HCT116 (cell line): ENCODE measurements at regions not wholly inside any gene's neighbourhood (a gene's known extent, or its start where the extent isn't known, plus 50 kb on each side); places are given as distances from the start of the nearest gene placed in this dataset.

Experiments used
- ATAC-seq: fragments of 200-7000 bp; cut with Tn5 transposase; 2 replicates; pipeline ENCODE4 v1.9.1; 2020; ENCODE audit warnings: mild to moderate bottlenecking, moderate library complexity
- BruUV-seq: library from RNA; stranded (reverse); fragments of 400-500 nt; replicated peaks from 2 replicates; lab custom pipeline; 2021; lab: Mats Ljungman, UMichigan
- CTCF ChIA-PET: fragments of 300-600 bp; sonication (Branson Sonifier 250); formaldehyde crosslinking; loops from one replicate; lab custom pipeline; 2021; ENCODE audit warnings: antibody characterized with exemption; lab: Charles Lee
- POLR2A ChIA-PET: fragments of 300-600, 350-600 bp; sonication (Branson Sonifier 250); formaldehyde crosslinking; loops from one replicate; lab custom pipeline; 2021; ENCODE audit warnings: antibody characterized with exemption; lab: Charles Lee
- RAD21 ChIA-PET, 2 experiments: fragments of 300-600 bp; sonication (Branson Sonifier 250); formaldehyde crosslinking; loops; one replicate each; lab custom pipeline; 2023; ENCODE audit warnings: low total read pairs in 2 of 2; ENCODE audit not compliant: uncharacterized antibody in 2 of 2, unreplicated experiment in 2 of 2, low non-redundant PET in 1 of 2; lab: Charles Lee
- DNase-seq: peaks from one replicate; pipeline ENCODE4 v3.0.0-alpha.2; 2010; ENCODE audit warnings: low read depth, low spot score
- H2AFZ ChIP-seq: fragments of 200-600 bp; shearing (Covaris generic), sonication (generic); 2 replicates; pipeline ENCODE4 v1.6.1; 2017; ENCODE audit warnings: low read depth, mixed run types, mixed read lengths, antibody characterized with exemption, low read length; ENCODE audit not compliant: poor library complexity, severe bottlenecking
- H3K27ac ChIP-seq: 2 replicates; pipeline ENCODE4 v1.5.1; 2012; ENCODE audit warnings: low read depth, low read length
- H3K27me3 ChIP-seq: fragments of 200-600 bp; sonication (generic); 2 replicates; pipeline ENCODE4 v1.6.1; 2016; ENCODE audit warnings: mixed run types, low read length, mixed read lengths; ENCODE audit not compliant: insufficient read depth
- H3K36me3 ChIP-seq, 2 experiments: fragments of 200-500 bp in 1 of 2; fragments of 200-600 bp in 1 of 2; sonication (Bioruptor generic) in 1 of 2; sonication (generic) in 1 of 2; 2 replicates each; pipeline versions ENCODE4 v1.5.1 to v1.6.1; 2014 to 2016; ENCODE audit warnings: low read length in 2 of 2, inconsistent platforms in 1 of 2, mixed read lengths in 1 of 2, mixed run types in 1 of 2; ENCODE audit not compliant: insufficient read depth in 2 of 2, control insufficient read depth in 1 of 2
- H3K4me1 ChIP-seq, 2 experiments: fragments of 200-600 bp in 1 of 2; sonication (generic) in 1 of 2; 2 replicates each; pipeline versions ENCODE4 v1.5.1 to v1.6.1; 2012 to 2017; ENCODE audit warnings: low read length in 2 of 2, inconsistent platforms in 1 of 2, mild to moderate bottlenecking in 1 of 2, mixed read lengths in 1 of 2, mixed run types in 1 of 2, moderate library complexity in 1 of 2; ENCODE audit not compliant: insufficient read depth in 2 of 2, control insufficient read depth in 1 of 2
- H3K4me2 ChIP-seq: fragments of 200-600 bp; sonication (generic); 2 replicates; pipeline ENCODE4 v1.6.1; 2017; ENCODE audit warnings: mixed run types, low read length, mixed read lengths
- H3K4me3 ChIP-seq, 2 experiments: fragments of 200-600 bp in 1 of 2; sonication (generic) in 1 of 2; replicated peaks in 1 of 2; 2 replicates each; pipeline ENCODE4 v1.5.1; 2011 to 2016; ENCODE audit warnings: low read length in 2 of 2, control low read depth in 1 of 2, low read depth in 1 of 2, mild to moderate bottlenecking in 1 of 2, mixed read lengths in 1 of 2, mixed run types in 1 of 2
- H3K79me2 ChIP-seq: fragments of 200-600 bp; sonication (generic); 2 replicates; pipeline ENCODE4 v1.6.1; 2017; ENCODE audit warnings: mild to moderate bottlenecking, mixed run types, low read length, moderate library complexity, mixed read lengths; ENCODE audit not compliant: insufficient read depth
- H3K9ac ChIP-seq: fragments of 200-600 bp; sonication (generic); 2 replicates; pipeline ENCODE4 v1.6.1; 2016; ENCODE audit warnings: low read length, mixed read lengths
- H3K9me2 ChIP-seq: fragments of 200-600 bp; sonication (generic), shearing (Covaris generic); 2 replicates; pipeline ENCODE4 v1.6.1; 2017; ENCODE audit warnings: mixed run types, mild to moderate bottlenecking, moderate library complexity; ENCODE audit not compliant: insufficient read depth
- H3K9me3 ChIP-seq, 2 experiments: fragments of 200-500 bp in 1 of 2; fragments of 200-600 bp in 1 of 2; sonication (Bioruptor generic) in 1 of 2; sonication (generic) in 1 of 2; 2 replicates each; pipeline ENCODE4 v1.6.1; 2014 to 2017; ENCODE audit warnings: low read length in 2 of 2, mixed read lengths in 2 of 2, inconsistent platforms in 1 of 2, low read depth in 1 of 2, mild to moderate bottlenecking in 1 of 2, mixed run types in 1 of 2, moderate library complexity in 1 of 2; ENCODE audit not compliant: control insufficient read depth in 1 of 2, insufficient read depth in 1 of 2
- H4K20me1 ChIP-seq: fragments of 200-600 bp; sonication (generic), shearing (Covaris generic); 2 replicates; pipeline ENCODE4 v1.6.1; 2017; ENCODE audit warnings: mixed run types, mild to moderate bottlenecking, moderate library complexity; ENCODE audit not compliant: insufficient read depth
- CBX3 ChIP-seq: IDR thresholded peaks from 2 replicates; pipeline ENCODE4 v1.6.1; 2012; ENCODE audit warnings: low read depth
- CEBPB ChIP-seq: IDR thresholded peaks from 2 replicates; pipeline ENCODE4 v1.6.1; 2012; ENCODE audit warnings: low read depth
- EGR1 ChIP-seq: IDR thresholded peaks from 2 replicates; pipeline ENCODE4 v1.6.1; 2012; ENCODE audit warnings: low read depth
- ELF1 ChIP-seq: IDR thresholded peaks from 2 replicates; pipeline ENCODE4 v1.6.1; 2012; ENCODE audit warnings: low read depth, borderline replicate concordance
- EZH2 ChIP-seq: fragments of 200-600 bp; sonication (generic); IDR thresholded peaks from 2 replicates; pipeline ENCODE4 v1.6.1; 2017; ENCODE audit warnings: antibody characterized with exemption, mixed run types
- EZH2phosphoT487 ChIP-seq: fragments of 200-600 bp; IDR thresholded peaks from 2 replicates; pipeline ENCODE4 v1.6.1; 2018; ENCODE audit warnings: antibody characterized with exemption, borderline replicate concordance
- FOSL1 ChIP-seq: IDR thresholded peaks from 2 replicates; pipeline ENCODE4 v1.6.1; 2012; ENCODE audit warnings: low read depth
- POLR2A ChIP-seq: IDR thresholded peaks from 2 replicates; pipeline ENCODE4 v1.7.0; 2011; ENCODE audit warnings: borderline replicate concordance; ENCODE audit not compliant: insufficient read depth, insufficient read length; ENCODE audit errors: extremely low read depth
- POLR2AphosphoS5 ChIP-seq: IDR thresholded peaks from 2 replicates; pipeline ENCODE4 v1.6.1; 2011; ENCODE audit warnings: mild to moderate bottlenecking, low read depth, low read length, moderate library complexity
- REST ChIP-seq: IDR thresholded peaks from 2 replicates; pipeline ENCODE4 v1.6.1; 2012; ENCODE audit warnings: low read depth
- SP1 ChIP-seq: IDR thresholded peaks from 2 replicates; pipeline ENCODE4 v1.6.1; 2012; ENCODE audit warnings: low read depth
- SRF ChIP-seq: IDR thresholded peaks from 2 replicates; pipeline ENCODE4 v1.6.1; 2012; ENCODE audit warnings: low read depth
- YY1 ChIP-seq: IDR thresholded peaks from 2 replicates; pipeline ENCODE4 v1.6.1; 2011; ENCODE audit warnings: low read length, low read depth, moderate library complexity, mild to moderate bottlenecking; ENCODE audit not compliant: insufficient replicate concordance; ENCODE audit errors: extremely low read depth
- ZNF274 ChIP-seq: fragments of 200-500 bp; sonication (Bioruptor generic); IDR thresholded peaks from 2 replicates; pipeline ENCODE4 v1.6.1; 2014; ENCODE audit warnings: mild to moderate bottlenecking, low read depth, low read length, inconsistent platforms
- intact Hi-C: fragments of 100-400 bp; cut with micrococcal nuclease; formaldehyde crosslinking; loops from 2 replicates; pipeline ENCODE4 v1.10.0; 2022
- TF ChIP-seq, protein P1 (sequence below): IDR thresholded peaks from 2 replicates; pipeline ENCODE4 v1.6.1; 2012
- TF ChIP-seq, protein P2 (sequence below): IDR thresholded peaks from 2 replicates; pipeline ENCODE4 v1.6.1; 2012
- TF ChIP-seq, protein P3 (sequence below), 3 experiments: fragments of 200-600 bp in 1 of 3; sonication (generic) in 1 of 3; IDR thresholded peaks in 2 of 3; conservative IDR thresholded peaks in 1 of 3; 2 replicates each; pipeline ENCODE4 v1.5.1; 2012 to 2017; ENCODE audit warnings: low read depth in 2 of 3, low read length in 2 of 3, antibody characterized with exemption in 1 of 3, borderline replicate concordance in 1 of 3, control low read depth in 1 of 3, mild to moderate bottlenecking in 1 of 3, mixed read lengths in 1 of 3, mixed run types in 1 of 3, moderate library complexity in 1 of 3; ENCODE audit not compliant: insufficient read depth in 1 of 3
- TF ChIP-seq, protein P4 (sequence below): IDR thresholded peaks from 2 replicates; pipeline ENCODE4 v1.6.1; 2011; ENCODE audit warnings: mild to moderate bottlenecking, low read length, moderate library complexity; ENCODE audit not compliant: insufficient replicate concordance; ENCODE audit errors: extremely low read depth

GRCh38 chr7:118662266-118662665, 437.8 kb downstream of the ANKRD7 start:
- CTCF ChIA-PET = no interaction called here
- Histone ChIP-seq H3K4me2 (no peak overlapping the region), H4K20me1 (no peaks in the 10 kb centered on the region), H3K4me3 (no peak overlapping the region), H3K9me3 (no peaks in the 10 kb centered on the region), H2AFZ (no peak overlapping the region), H3K27ac (no peak overlapping the region), H3K36me3 (no peaks in the 10 kb centered on the region), H3K79me2 (no peaks in the 10 kb centered on the region), H3K9me2 (no peaks in the 10 kb centered on the region), H3K27me3 (no peaks in the 10 kb centered on the region), H3K4me1 (no peaks in the 10 kb centered on the region), H3K9ac (no peak overlapping the region)
- POLR2A ChIA-PET = no interaction called here
- BruUV-seq = no TSS peak
- ATAC-seq (no peak), DNase-seq (no peak)
- RAD21 ChIA-PET = no interaction called here
- intact Hi-C loops = no loop called here
- no peak for TF ChIP-seq SRF
- no peak for TF ChIP-seq POLR2AphosphoS5
- TF ChIP-seq, protein P1, sequence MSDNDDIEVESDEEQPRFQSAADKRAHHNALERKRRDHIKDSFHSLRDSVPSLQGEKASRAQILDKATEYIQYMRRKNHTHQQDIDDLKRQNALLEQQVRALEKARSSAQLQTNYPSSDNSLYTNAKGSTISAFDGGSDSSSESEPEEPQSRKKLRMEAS = no peak
- no peak for TF ChIP-seq CBX3
- TF ChIP-seq ZNF274 = no peak
- no peak for TF ChIP-seq SP1
- no peak for TF ChIP-seq ELF1
- TF ChIP-seq CEBPB = no peak
- TF ChIP-seq, protein P2, sequence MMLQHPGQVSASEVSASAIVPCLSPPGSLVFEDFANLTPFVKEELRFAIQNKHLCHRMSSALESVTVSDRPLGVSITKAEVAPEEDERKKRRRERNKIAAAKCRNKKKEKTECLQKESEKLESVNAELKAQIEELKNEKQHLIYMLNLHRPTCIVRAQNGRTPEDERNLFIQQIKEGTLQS = no peak
- no peak for TF ChIP-seq YY1
- TF ChIP-seq FOSL1 = no peak
- TF ChIP-seq, protein P3, sequence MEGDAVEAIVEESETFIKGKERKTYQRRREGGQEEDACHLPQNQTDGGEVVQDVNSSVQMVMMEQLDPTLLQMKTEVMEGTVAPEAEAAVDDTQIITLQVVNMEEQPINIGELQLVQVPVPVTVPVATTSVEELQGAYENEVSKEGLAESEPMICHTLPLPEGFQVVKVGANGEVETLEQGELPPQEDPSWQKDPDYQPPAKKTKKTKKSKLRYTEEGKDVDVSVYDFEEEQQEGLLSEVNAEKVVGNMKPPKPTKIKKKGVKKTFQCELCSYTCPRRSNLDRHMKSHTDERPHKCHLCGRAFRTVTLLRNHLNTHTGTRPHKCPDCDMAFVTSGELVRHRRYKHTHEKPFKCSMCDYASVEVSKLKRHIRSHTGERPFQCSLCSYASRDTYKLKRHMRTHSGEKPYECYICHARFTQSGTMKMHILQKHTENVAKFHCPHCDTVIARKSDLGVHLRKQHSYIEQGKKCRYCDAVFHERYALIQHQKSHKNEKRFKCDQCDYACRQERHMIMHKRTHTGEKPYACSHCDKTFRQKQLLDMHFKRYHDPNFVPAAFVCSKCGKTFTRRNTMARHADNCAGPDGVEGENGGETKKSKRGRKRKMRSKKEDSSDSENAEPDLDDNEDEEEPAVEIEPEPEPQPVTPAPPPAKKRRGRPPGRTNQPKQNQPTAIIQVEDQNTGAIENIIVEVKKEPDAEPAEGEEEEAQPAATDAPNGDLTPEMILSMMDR (IDR thresholded peaks at IDR 0.05 in 2 of 3, conservative IDR thresholded peaks at IDR 0.05 in 1 of 3; ENCODE audit: borderline replicate concordance in 1 of 3, insufficient read depth in 1 of 3, low read depth in 2 of 3, low read length in 2 of 3) = no peak
- no peak for TF ChIP-seq POLR2A
- no peak for TF ChIP-seq REST
- no peak for TF ChIP-seq EZH2phosphoT487
- no peak for TF ChIP-seq EGR1
- TF ChIP-seq EZH2 = no peak
- TF ChIP-seq, protein P4, sequence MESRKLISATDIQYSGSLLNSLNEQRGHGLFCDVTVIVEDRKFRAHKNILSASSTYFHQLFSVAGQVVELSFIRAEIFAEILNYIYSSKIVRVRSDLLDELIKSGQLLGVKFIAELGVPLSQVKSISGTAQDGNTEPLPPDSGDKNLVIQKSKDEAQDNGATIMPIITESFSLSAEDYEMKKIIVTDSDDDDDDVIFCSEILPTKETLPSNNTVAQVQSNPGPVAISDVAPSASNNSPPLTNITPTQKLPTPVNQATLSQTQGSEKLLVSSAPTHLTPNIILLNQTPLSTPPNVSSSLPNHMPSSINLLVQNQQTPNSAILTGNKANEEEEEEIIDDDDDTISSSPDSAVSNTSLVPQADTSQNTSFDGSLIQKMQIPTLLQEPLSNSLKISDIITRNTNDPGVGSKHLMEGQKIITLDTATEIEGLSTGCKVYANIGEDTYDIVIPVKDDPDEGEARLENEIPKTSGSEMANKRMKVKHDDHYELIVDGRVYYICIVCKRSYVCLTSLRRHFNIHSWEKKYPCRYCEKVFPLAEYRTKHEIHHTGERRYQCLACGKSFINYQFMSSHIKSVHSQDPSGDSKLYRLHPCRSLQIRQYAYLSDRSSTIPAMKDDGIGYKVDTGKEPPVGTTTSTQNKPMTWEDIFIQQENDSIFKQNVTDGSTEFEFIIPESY = no peak
